Astrocyte (in vitro differentiated cells and primary cell): ENCODE measurements at regions not wholly inside any gene's neighbourhood (a gene's known extent, or its start where the extent isn't known, plus 50 kb on each side); places are given as distances from the start of the nearest gene placed in this dataset.

ENCODE experiments used
- CTCF ChIP-seq: IDR thresholded peaks from 2 replicates; pipeline ENCODE4 v1.5.1; 2011; ENCODE audit warnings: low read depth, mild to moderate bottlenecking, inconsistent platforms, low read length, moderate library complexity; ENCODE audit not compliant: insufficient read depth
- EZH2 ChIP-seq: IDR thresholded peaks from 2 replicates; pipeline ENCODE4 v1.6.1; 2012; ENCODE audit warnings: mild to moderate bottlenecking, low read length, inconsistent platforms; ENCODE audit not compliant: insufficient read depth

GRCh38 chr6:66638099-66638498, 931.1 kb upstream of the EYS start:
- TF ChIP-seq CTCF (no peak), EZH2 (no peak)
